Thoracic aorta (tissue), 2 donors: ENCODE measurements at regions not wholly inside any gene's neighbourhood (a gene's known extent, or its start where the extent isn't known, plus 50 kb on each side); places are given as distances from the start of the nearest gene placed in this dataset.

Experiments used
- ATAC-seq: fragments of 150-250 bp; one replicate; pipeline ENCODE4 v1.8.0; 2017; ENCODE audit warnings: low read depth; ENCODE audit not compliant: insufficient number of reproducible peaks, low FRiP score
- DNase-seq: peaks from one replicate; pipeline ENCODE4 v3.0.0-alpha.2; 2020; ENCODE audit warnings: low spot score
- H3K27ac ChIP-seq, 2 donors: fragments of 200-600 bp; sonication (generic); 1 replicate in 1 of 2; 2 replicates in 1 of 2; pipeline ENCODE4 v1.5.1; 2016; ENCODE audit warnings: mild to moderate bottlenecking in 2 of 2, moderate library complexity in 2 of 2
- H3K27me3 ChIP-seq: fragments of 200-600 bp; sonication (generic); replicated peaks from 2 replicates; pipeline ENCODE4 v1.6.0; 2016; ENCODE audit warnings: mild to moderate bottlenecking; ENCODE audit not compliant: insufficient read depth
- H3K36me3 ChIP-seq: fragments of 200-600 bp; sonication (generic); one replicate; pipeline ENCODE4 v1.5.1; 2016
- H3K4me1 ChIP-seq, 2 donors: fragments of 200-600 bp; sonication (generic); 1 replicate in 1 of 2; 2 replicates in 1 of 2; pipeline versions ENCODE4 v1.5.1 to v1.6.0; 2016; ENCODE audit warnings: low read depth in 2 of 2, mild to moderate bottlenecking in 1 of 2; ENCODE audit not compliant: control insufficient read depth in 1 of 2
- H3K4me3 ChIP-seq: fragments of 200-600 bp; sonication (generic); 2 replicates; pipeline ENCODE4 v1.5.1; 2016; ENCODE audit warnings: mild to moderate bottlenecking
- H3K9me3 ChIP-seq: fragments of 200-600 bp; sonication (generic); 2 replicates; pipeline ENCODE4 v1.5.1; 2016
- TF ChIP-seq, protein P1 (sequence below): fragments of 200-600 bp; sonication (generic); IDR thresholded peaks from one replicate; pipeline ENCODE4 v1.5.1; 2019; ENCODE audit warnings: antibody characterized with exemption

- Histone ChIP-seq H3K36me3 (no peaks in the 10 kb centered on the region), H3K9me3 (peaks cover 3% of the 10 kb centered on the region), H3K4me3 (no peak overlapping the region), H3K27me3 (no peaks in the 10 kb centered on the region), H3K27ac (no peak overlapping the region), H3K4me1 (peaks cover 0 to 17% of the 10 kb centered on the region in 2 donors)
- no peak for ATAC-seq
- no peak for DNase-seq
- TF ChIP-seq, protein P1, sequence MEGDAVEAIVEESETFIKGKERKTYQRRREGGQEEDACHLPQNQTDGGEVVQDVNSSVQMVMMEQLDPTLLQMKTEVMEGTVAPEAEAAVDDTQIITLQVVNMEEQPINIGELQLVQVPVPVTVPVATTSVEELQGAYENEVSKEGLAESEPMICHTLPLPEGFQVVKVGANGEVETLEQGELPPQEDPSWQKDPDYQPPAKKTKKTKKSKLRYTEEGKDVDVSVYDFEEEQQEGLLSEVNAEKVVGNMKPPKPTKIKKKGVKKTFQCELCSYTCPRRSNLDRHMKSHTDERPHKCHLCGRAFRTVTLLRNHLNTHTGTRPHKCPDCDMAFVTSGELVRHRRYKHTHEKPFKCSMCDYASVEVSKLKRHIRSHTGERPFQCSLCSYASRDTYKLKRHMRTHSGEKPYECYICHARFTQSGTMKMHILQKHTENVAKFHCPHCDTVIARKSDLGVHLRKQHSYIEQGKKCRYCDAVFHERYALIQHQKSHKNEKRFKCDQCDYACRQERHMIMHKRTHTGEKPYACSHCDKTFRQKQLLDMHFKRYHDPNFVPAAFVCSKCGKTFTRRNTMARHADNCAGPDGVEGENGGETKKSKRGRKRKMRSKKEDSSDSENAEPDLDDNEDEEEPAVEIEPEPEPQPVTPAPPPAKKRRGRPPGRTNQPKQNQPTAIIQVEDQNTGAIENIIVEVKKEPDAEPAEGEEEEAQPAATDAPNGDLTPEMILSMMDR, result no peak
Observed at GRCh38 chr2:67948057-67948456, 114.7 kb downstream of the C1D start.

GRCh38 chr2:67948506-67948905 lies 114.3 kb downstream of the C1D start:
- H3K4me1 ChIP-seq, result peaks cover 0 to 17% of the 10 kb centered on the region in 2 donors
- H3K27me3 ChIP-seq, result no peaks in the 10 kb centered on the region
- no peak for ATAC-seq
- DNase-seq, result no peak
- H3K36me3 ChIP-seq, result no peaks in the 10 kb centered on the region
- H3K9me3 ChIP-seq, result no peaks in the 10 kb centered on the region
- H3K27ac ChIP-seq, result no peak overlapping the region
- TF ChIP-seq, protein P1, result no peak
- H3K4me3 ChIP-seq, result no peak overlapping the region

DNA sequence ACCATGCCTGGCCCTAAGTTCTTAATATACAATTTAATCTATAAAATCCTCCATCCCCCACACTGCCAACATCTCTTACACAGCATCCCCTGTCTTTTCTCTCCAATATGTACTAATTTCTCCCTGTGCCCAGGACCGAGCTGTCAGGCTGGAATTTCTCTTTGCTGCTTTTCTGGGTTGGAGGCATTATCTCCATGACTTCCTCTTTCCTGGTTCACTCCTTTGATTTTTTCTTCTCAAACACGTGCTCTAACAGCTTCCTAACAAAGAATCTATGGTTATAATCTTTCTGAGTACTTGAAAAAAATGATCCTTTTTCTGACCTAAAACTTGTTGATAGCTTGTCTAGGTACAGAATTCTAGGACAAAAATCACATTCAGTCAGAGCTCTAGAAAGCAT lies 112.8 kb downstream of the C1D start:
- no peaks in the 10 kb centered on the region for H3K36me3 ChIP-seq
- ATAC-seq (no peak), DNase-seq (no peak)
- no peak overlapping the region for H3K27ac ChIP-seq
- H3K4me1 ChIP-seq, result peaks cover 0 to 17% of the 10 kb centered on the region in 2 donors
- H3K4me3 ChIP-seq, result no peak overlapping the region
- H3K27me3 ChIP-seq, result no peaks in the 10 kb centered on the region
- TF ChIP-seq, protein P1, result no peak
- H3K9me3 ChIP-seq, result no peaks in the 10 kb centered on the region

GRCh38 chr2:67950919-67951318 lies 111.9 kb downstream of the C1D start:
- H3K36me3 ChIP-seq, result no peaks in the 10 kb centered on the region
- H3K27ac ChIP-seq, result no peak overlapping the region
- TF ChIP-seq, protein P1, result no peak
- peaks cover 0 to 16% of the 10 kb centered on the region in 2 donors for H3K4me1 ChIP-seq
- no peaks in the 10 kb centered on the region for H3K27me3 ChIP-seq
- DNase-seq (no peak), ATAC-seq (no peak)
- H3K9me3 ChIP-seq, result no peaks in the 10 kb centered on the region
- H3K4me3 ChIP-seq, result no peak overlapping the region

GRCh38 chr2:67952066-67952465 lies 110.7 kb downstream of the C1D start:
- Histone ChIP-seq H3K27ac (no peak overlapping the region), H3K4me3 (no peak overlapping the region), H3K27me3 (no peaks in the 10 kb centered on the region), H3K4me1 (peaks cover 0 to 6% of the 10 kb centered on the region in 2 donors), H3K36me3 (no peaks in the 10 kb centered on the region), H3K9me3 (no peaks in the 10 kb centered on the region)
- TF ChIP-seq, protein P1, result no peak
- no peak for DNase-seq
- no peak for ATAC-seq
